Kidney (tissue), 13 donors: ENCODE measurements at regions not wholly inside any gene's neighbourhood (a gene's known extent, or its start where the extent isn't known, plus 50 kb on each side); places are given as distances from the start of the nearest gene placed in this dataset.

Source experiments
- DNase-seq, 5 donors: peaks; one replicate each; pipeline ENCODE4 v3.0.0-alpha.2; 2013 to 2020
- FAIRE-seq: peaks from 2 replicates; lab custom pipeline; 2012; peaks lifted over from hg19 to GRCh38; lab: Jason Lieb, UNC
- H3K27ac ChIP-seq, 2 donors: one replicate each; pipeline ENCODE4 v1.7.0; 2013; ENCODE audit warnings: low read depth in 2 of 2, low read length in 2 of 2, inconsistent platforms in 1 of 2
- H3K27me3 ChIP-seq: one replicate; pipeline ENCODE4 v1.7.1; 2013; ENCODE audit warnings: low read length, inconsistent platforms; ENCODE audit not compliant: control insufficient read depth, insufficient read depth
- H3K36me3 ChIP-seq, 3 donors: one replicate each; pipeline versions ENCODE4 v1.7.0 to v1.7.1; 2013; ENCODE audit warnings: low read length in 3 of 3, control low read depth in 1 of 3, inconsistent platforms in 1 of 3; ENCODE audit not compliant: insufficient read depth in 3 of 3, control insufficient read depth in 2 of 3
- H3K4me1 ChIP-seq, 3 donors: one replicate each; pipeline versions ENCODE4 v1.7.0 to v1.7.1; 2013; ENCODE audit warnings: low read length in 3 of 3, inconsistent platforms in 1 of 3, low read depth in 1 of 3; ENCODE audit not compliant: control insufficient read depth in 2 of 3, insufficient read depth in 2 of 3
- H3K4me3 ChIP-seq, 3 donors: one replicate each; pipeline versions ENCODE4 v1.7.0 to v1.8.1; 2013; ENCODE audit warnings: low read length in 3 of 3, control low read depth in 1 of 3, inconsistent platforms in 1 of 3
- H3K9ac ChIP-seq, 3 donors: one replicate each; pipeline versions ENCODE4 v1.7.0 to v1.7.1; 2013; ENCODE audit warnings: low read length in 3 of 3, control low read depth in 1 of 3, inconsistent platforms in 1 of 3
- H3K9me3 ChIP-seq, 3 donors: one replicate each; pipeline versions ENCODE4 v1.7.0 to v1.7.1; 2013; ENCODE audit warnings: low read length in 3 of 3, control low read depth in 1 of 3, inconsistent platforms in 1 of 3; ENCODE audit not compliant: control insufficient read depth in 2 of 3, insufficient read depth in 1 of 3
- intact Hi-C: fragments of 100-400 bp; cut with DNase I; formaldehyde crosslinking; loops from one replicate; pipeline ENCODE4 v1.11.1; 2022
- TF ChIP-seq, protein P1 (sequence below): IDR thresholded peaks from 3 replicates; pipeline ENCODE4 v1.5.1; 2012; ENCODE audit warnings: mild to moderate bottlenecking, moderate library complexity, borderline replicate concordance; ENCODE audit not compliant: insufficient read depth; ENCODE audit errors: extremely low read depth
- donor health status: control.
- donor health status: control.
- donor health status: control.
- donor health status: control.
- donor health status: control.
- donor health status: DM: yes; HTN: yes; CAD: no.
- donor health status: Normal renal cell carcinoma (clear cell type).

DNA sequence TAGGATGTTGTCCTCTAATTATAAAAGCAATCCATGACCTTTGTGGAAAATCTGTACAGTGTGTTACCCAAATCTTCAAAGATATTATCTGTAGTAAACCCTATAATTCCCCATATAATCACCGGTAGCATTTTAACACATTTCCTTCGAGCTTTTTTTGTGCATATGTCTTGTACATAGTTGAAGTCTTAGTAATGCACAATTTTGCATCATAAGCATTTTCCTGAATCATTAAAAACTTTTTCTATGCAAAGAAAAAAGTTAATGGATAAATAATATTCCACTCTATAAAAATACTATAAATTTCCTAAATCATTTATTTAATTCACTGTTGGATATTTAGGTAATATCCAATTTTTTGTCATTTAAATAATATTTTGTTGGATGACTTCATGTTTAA, 201.7 kb downstream of the RRAGC start:
- DNase-seq (no peak), FAIRE-seq (peak; percentile 19)
- TF ChIP-seq, protein P1, sequence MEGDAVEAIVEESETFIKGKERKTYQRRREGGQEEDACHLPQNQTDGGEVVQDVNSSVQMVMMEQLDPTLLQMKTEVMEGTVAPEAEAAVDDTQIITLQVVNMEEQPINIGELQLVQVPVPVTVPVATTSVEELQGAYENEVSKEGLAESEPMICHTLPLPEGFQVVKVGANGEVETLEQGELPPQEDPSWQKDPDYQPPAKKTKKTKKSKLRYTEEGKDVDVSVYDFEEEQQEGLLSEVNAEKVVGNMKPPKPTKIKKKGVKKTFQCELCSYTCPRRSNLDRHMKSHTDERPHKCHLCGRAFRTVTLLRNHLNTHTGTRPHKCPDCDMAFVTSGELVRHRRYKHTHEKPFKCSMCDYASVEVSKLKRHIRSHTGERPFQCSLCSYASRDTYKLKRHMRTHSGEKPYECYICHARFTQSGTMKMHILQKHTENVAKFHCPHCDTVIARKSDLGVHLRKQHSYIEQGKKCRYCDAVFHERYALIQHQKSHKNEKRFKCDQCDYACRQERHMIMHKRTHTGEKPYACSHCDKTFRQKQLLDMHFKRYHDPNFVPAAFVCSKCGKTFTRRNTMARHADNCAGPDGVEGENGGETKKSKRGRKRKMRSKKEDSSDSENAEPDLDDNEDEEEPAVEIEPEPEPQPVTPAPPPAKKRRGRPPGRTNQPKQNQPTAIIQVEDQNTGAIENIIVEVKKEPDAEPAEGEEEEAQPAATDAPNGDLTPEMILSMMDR, result no peak
- Histone ChIP-seq H3K4me1 (no peaks in the 10 kb centered on the region), H3K36me3 (no peaks in the 10 kb centered on the region), H3K4me3 (no peak overlapping the region), H3K9me3 (no peaks in the 10 kb centered on the region), H3K9ac (no peak overlapping the region), H3K27ac (no peak overlapping the region), H3K27me3 (no peaks in the 10 kb centered on the region)
- intact Hi-C loops, result no loop called here

DNA sequence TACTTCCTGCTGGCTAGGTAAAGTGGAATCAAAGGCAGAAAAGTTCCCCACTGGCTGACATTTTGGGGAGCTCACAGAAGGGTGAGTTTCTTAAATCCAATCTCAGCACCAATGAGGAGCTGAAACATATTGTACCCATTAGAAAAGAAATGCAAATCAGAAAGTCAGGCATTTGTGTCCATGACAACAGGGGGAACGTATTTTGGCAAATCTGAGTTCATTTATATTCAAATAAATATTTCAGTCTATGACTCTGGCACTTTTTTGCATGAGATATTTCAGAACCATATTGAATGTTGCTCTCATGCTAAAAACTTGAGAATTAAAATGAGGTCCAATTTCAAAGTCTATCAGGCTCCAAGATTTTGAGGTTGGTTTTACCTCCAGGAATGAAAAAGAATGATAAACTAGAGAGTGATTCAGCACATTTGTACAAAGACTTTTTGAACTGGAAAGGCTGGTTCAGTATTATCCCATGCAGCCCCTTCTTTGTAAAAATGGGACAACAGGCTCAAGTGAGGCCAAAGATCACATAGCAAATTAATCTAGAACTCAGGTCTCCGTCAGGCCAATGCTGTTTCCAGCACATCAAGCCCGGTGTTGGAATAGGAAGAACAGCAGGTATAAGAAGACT, 202.2 kb downstream of the RRAGC start:
- no peaks in the 10 kb centered on the region for H3K9me3 ChIP-seq
- no peak overlapping the region for H3K9ac ChIP-seq
- FAIRE-seq (no peak), DNase-seq (no peak)
- no peaks in the 10 kb centered on the region for H3K4me1 ChIP-seq
- intact Hi-C loops, result no loop called here
- TF ChIP-seq, protein P1, result no peak
- H3K4me3 ChIP-seq, result no peak overlapping the region
- H3K36me3 ChIP-seq, result no peaks in the 10 kb centered on the region
- H3K27ac ChIP-seq, result no peak overlapping the region
- H3K27me3 ChIP-seq, result no peaks in the 10 kb centered on the region

DNA sequence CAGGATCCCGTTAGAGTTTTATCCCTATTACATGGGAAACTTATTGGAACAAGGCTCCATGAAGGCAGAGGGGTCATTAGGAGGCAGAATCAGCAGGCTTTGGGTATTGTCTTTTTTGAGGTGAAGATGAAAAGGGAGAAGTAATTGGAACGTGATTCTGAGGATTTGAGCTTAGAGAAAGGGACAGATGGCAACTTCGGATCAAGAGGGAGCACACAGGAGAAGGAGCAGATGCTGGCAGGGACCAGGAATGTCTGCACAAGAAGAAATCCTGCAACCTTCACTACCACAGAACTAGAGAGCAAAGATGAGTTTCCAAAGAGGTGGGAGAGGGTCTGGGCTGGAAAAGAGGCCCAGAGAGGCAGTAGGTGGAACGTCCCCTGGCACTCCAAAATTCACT, 202.8 kb downstream of the RRAGC start:
- H3K27ac ChIP-seq, result no peak overlapping the region
- intact Hi-C loops, result no loop called here
- FAIRE-seq, result no peak
- no peak overlapping the region for H3K4me3 ChIP-seq
- no peaks in the 10 kb centered on the region for H3K4me1 ChIP-seq
- H3K9ac ChIP-seq, result no peak overlapping the region
- no peaks in the 10 kb centered on the region for H3K9me3 ChIP-seq
- DNase-seq, result no peak
- no peaks in the 10 kb centered on the region for H3K36me3 ChIP-seq
- TF ChIP-seq, protein P1, result no peak
- H3K27me3 ChIP-seq, result no peaks in the 10 kb centered on the region

DNA sequence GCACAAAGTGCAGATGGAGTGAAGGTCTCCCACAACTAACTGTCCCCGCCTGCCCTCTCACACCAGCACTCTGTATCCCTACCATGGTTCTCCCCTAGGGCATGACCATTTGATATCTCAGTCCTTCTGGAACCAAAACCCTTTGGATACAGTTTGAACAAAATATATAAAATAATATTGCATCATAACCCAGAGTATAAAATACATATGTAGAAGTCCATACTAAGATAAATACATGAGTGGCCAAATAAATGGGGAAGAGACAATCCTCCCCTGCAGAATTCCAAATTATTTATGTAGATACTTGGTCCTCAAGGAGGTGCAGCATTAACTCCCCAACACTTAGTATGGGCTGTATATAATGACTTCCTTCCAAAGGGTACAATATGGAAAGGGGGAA, 207.4 kb downstream of the RRAGC start:
- no peak for FAIRE-seq

More for the DNA sequence above, 207.4 kb downstream of the RRAGC start:
- TF ChIP-seq, protein P1, result no peak
- no peak overlapping the region for H3K27ac ChIP-seq
- no peaks in the 10 kb centered on the region for H3K9me3 ChIP-seq
- intact Hi-C loops, result no loop called here
- no peaks in the 10 kb centered on the region for H3K36me3 ChIP-seq
- DNase-seq, result no peak
- H3K4me3 ChIP-seq, result no peak overlapping the region
- no peak overlapping the region for H3K9ac ChIP-seq
- no peaks in the 10 kb centered on the region for H3K4me1 ChIP-seq
- no peaks in the 10 kb centered on the region for H3K27me3 ChIP-seq
